ENCODE measurements at regions not wholly inside any gene's neighbourhood (a gene's known extent, or its start where the extent isn't known, plus 50 kb on each side); places are given as distances from the start of the nearest gene placed in this dataset.

DNA sequence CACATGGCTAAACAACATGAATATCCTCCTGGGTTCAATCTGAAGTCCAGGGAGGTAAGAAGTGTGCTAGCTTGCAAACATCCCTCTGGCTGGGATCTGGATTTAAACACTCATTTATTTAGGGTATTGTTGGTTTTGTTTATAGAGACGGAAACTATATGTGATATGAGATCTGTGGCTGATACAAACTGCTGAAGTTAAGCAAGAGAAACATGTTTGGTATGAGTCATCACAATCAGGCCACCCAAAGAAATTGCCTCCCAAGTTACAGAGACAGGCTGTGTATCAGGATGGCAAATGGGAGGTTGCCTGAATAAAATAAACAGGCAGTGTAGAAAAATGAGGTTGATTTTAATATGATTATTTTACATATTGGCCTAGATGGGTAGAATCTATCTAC lies 562.1 kb downstream of the IGSF11 start:
- DNase-seq, result no peak

GRCh38 chr3:118473343-118473742 lies 561.3 kb downstream of the IGSF11 start:
- no peak for DNase-seq

GRCh38 chr3:118476885-118477618 lies 557.6 kb downstream of the IGSF11 start:
- DNase-seq, result no peak

GRCh38 chr3:118477768-118478167 lies 556.9 kb downstream of the IGSF11 start:
- DNase-seq, result no peak

GRCh38 chr3:118478706-118479276 lies 555.9 kb downstream of the IGSF11 start:
- no peak for DNase-seq

- DNase-seq, result no peak
Observed at GRCh38 chr3:118479376-118479775, 555.3 kb downstream of the IGSF11 start.

GRCh38 chr3:118480101-118480860 lies 554.4 kb downstream of the IGSF11 start:
- DNase-seq, result no peak

- DNase-seq, result no peak
Observed at GRCh38 chr3:118485693-118486092, 549.0 kb downstream of the IGSF11 start.

DNA sequence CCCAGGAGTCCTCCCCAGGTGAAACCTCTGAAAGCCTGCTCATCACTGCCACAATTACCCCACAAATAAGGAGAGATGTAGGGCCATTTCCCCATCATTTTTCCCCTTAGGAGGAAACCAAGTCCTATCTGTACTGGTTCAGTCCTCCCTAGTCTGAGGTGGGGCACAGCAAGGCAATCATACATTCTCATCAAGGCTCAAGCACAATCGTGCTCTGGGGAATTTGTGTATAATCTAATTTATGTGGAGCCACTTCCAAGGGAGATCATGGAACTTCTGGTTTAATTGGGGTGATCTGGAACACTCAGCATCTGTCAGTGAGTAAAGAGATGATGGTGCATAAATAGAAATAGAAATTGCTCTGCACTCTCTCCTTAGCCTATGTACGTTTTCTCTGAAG lies 546.9 kb downstream of the IGSF11 start:
- no peak for DNase-seq

- no peak for DNase-seq
Observed at GRCh38 chr3:118488732-118489131, 545.9 kb downstream of the IGSF11 start.

- no peak for DNase-seq
Observed at GRCh38 chr3:118495206-118495605, 539.4 kb downstream of the IGSF11 start.

DNA sequence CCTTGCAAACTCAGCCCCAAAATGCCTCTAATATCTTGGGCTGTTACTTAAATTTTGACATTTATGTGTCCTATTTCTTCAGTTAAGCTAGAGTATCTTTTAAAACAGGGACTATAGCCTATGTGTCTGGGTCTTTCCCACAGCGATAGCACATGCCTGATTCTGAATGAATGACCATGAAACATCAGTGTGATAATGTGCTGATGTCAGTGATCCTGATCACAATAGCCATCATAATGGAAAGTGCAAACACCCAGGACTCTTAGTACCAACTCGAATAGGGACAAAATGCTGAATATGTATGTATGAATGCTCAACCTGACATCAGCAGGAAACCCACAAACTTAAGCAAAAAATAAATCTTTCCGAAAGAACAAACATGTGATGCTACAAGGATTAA lies 537.4 kb downstream of the IGSF11 start:
- DNase-seq, result no peak

- DNase-seq, result no peak
Observed at GRCh38 chr3:118501152-118501551, 533.5 kb downstream of the IGSF11 start.

GRCh38 chr3:118504906-118505305 lies 529.7 kb downstream of the IGSF11 start:
- DNase-seq, result no peak

- no peak for DNase-seq
Observed at GRCh38 chr3:118505784-118506183, 528.9 kb downstream of the IGSF11 start.

DNA sequence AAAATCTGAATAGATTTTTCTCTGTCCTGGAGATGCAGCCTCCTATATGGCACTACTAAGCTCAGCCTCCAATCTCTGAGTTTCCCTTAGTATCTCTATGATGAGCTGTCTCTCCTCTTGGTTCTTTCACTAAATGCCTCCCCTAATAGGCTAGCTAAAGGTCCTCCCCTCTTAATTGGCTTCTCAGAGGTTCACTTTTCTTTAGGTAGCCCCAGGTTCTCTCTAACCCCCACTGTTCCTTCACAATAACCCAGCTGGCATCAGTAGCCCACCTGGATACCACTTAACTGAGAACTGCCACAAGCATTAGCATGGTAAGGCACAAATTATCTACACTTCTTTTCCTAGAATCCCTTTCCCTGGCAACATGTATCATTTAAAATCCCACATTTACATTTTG lies 523.2 kb downstream of the IGSF11 start:
- no peak for DNase-seq

- DNase-seq, result no peak
Observed at GRCh38 chr3:118512301-118512700, 522.3 kb downstream of the IGSF11 start.

DNA sequence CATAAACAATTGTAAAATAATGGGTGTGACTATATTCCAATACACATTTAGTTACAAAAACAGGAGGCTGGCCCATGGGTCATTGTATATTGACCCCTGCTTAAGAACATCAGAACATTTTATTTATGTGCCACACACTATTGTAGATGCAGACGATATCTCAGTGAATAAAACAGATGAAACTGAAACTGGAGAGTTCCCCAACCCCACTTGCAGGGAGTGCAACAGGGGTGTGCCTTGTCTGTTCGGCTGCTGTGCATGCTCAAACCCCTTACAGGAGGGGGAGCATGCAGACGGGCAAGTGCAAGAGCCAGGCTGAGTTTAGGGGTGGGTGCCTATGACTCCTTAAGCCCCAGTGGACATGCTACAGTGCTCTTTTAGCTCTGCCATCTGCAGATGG lies 509.6 kb downstream of the IGSF11 start:
- DNase-seq, result no peak

- no peak for DNase-seq
Observed at GRCh38 chr3:118526758-118527513, 507.7 kb downstream of the IGSF11 start.

DNA sequence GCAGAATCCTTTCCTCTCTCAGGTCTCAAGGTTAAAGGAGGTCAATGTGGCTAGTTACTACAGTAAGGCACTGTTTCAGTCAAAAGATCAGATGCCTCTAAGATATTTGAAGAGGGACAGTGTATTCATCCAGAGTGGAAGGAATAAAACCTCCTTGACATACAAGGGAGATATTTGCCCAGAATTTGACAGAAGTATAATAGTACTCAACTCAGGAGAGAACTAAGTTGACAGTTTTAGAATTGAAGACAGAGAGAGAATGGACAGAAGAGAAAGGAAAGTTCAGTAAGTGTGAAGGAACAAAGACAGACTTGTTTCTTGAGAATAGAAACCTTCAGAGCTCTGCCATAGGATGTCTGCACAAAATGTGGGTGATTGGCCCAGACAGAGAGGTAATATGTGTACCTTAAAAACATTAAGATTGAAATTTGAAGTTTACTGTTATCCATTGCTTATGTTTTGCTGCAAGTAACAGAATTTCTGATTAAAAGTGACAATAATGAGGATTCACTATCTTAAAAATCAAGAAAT lies 507.1 kb downstream of the IGSF11 start:
- DNase-seq, result no peak

DNA sequence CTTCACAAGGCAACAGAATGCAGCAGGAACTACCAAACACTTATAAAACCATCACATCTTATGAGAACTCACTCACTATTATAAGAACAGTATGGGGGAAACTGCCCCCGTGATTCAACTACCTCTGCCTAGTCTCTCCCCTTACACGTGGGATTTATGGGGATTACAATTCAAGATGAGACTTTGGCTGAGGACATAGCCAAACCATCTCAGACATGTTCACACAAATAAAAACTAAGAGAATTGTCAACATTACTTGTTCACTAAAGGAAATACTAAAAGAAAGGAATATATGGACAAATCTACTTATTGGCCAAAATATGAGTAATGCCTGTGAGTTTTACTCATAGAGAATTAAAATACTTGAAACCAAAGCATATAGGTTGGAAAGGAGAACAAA lies 505.1 kb downstream of the IGSF11 start:
- no peak for DNase-seq

- DNase-seq, result no peak
Observed at GRCh38 chr3:118530350-118530922, 504.2 kb downstream of the IGSF11 start.
